ENCODE measurements at regions not wholly inside any gene's neighbourhood (a gene's known extent, or its start where the extent isn't known, plus 50 kb on each side); places are given as distances from the start of the nearest gene placed in this dataset.

GRCh38 chr16:51355195-51355594 is 204.1 kb upstream of the SALL1 start:
- no peak for DNase-seq

DNA sequence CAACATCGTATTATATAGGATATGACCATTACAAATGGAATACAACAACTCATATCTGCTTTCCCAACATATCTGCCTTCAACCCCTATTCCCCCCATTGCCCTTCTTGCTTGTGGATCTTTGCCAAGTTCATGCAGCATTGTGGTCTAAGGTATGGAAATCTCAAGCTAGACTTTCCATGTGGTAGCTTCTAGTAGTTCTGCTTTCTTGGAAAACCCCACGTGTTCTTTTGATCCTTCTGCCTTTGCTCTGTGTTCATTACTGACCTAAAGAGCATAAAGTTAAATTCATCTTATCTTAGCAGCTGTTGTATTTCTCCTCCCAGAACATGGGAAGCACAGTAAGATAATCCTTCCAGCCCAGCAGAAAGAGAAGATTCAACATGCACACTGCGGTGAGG is 202.0 kb upstream of the SALL1 start:
- DNase-seq = no peak

- no peak for DNase-seq
Observed at GRCh38 chr16:51349626-51350025, 198.6 kb upstream of the SALL1 start.

DNA sequence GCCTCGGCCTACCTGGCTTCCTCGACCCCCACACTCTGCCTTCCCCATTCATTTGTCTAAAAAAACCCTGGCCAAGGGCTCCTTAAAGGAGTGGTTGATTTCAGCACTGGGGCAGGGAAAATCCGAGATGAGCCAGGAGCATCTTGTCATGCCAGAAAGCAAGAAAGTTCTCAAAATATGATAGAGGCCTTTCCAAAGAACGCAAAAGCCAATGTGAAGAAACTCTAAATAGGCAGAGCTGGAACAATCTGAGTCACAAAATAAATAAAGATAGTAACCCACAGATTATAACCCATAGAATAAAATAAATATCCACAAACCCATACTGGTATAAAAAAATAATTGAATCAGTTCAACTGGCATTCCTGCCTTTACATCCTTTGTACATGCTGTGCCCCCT is 192.3 kb upstream of the SALL1 start:
- no peak for DNase-seq

- no peak for DNase-seq
Observed at GRCh38 chr16:51341204-51341603, 190.1 kb upstream of the SALL1 start.

GRCh38 chr16:51337662-51338061 is 186.6 kb upstream of the SALL1 start:
- no peak for DNase-seq

- DNase-seq = no peak
Observed at GRCh38 chr16:51328733-51329132, 177.7 kb upstream of the SALL1 start.

GRCh38 chr16:51327001-51327400 is 175.9 kb upstream of the SALL1 start:
- no peak for DNase-seq

DNA sequence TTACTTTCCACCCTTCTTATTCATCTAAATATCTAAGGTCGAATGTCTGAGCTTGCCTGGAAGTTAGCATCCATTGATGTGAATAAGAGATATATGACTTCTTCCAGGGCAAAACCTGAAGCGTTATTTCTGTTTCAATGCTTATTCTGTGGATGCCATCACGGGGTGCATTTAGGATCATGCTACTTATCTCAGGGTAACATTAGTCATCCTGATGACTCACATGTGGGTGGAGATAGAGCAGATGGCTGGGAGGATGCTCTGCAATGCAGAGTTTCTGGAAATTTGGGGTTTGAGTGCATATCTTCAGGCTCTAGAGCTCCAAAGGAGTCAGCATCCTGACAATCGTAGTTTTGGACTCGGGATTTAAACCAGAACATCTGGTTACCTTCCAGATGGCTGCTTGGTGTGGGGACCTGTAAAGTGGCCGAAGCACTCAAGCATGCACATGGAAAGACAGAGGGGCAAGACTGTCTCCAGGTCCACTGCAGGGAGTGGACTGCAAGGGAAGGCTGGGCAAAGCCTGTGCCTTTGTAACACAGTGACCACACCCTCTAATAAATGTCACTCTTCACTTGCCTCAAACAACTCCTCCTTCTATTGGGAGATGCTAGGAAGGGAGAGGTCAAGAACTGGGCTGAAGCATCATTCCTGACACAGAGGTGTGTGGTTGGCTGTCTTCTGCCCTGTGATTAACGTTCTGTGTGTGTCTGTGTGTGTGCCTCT is 175.2 kb upstream of the SALL1 start:
- no peak for DNase-seq

GRCh38 chr16:51321251-51321650 is 170.2 kb upstream of the SALL1 start:
- no peak for DNase-seq

DNA sequence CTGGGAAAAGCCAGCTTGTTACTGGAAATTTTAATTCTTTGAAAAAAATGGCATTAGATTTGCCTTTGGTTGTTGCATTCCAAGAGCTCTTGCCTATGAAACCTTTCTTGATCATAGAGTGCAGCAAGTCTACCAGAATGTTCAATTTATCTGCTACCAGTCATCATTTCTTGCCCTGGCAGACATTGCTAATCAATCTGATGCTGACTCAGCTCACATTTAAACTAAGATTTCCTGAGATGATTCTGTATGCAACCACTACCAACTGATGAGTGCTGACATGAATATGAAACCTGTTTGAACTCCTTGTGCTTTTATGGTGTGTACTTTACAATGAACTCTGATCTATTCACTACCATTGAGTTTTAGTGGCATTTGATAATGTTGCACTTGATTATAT is 166.5 kb upstream of the SALL1 start:
- DNase-seq = no peak

- no peak for DNase-seq
Observed at GRCh38 chr16:51313198-51313597, 162.1 kb upstream of the SALL1 start.

DNA sequence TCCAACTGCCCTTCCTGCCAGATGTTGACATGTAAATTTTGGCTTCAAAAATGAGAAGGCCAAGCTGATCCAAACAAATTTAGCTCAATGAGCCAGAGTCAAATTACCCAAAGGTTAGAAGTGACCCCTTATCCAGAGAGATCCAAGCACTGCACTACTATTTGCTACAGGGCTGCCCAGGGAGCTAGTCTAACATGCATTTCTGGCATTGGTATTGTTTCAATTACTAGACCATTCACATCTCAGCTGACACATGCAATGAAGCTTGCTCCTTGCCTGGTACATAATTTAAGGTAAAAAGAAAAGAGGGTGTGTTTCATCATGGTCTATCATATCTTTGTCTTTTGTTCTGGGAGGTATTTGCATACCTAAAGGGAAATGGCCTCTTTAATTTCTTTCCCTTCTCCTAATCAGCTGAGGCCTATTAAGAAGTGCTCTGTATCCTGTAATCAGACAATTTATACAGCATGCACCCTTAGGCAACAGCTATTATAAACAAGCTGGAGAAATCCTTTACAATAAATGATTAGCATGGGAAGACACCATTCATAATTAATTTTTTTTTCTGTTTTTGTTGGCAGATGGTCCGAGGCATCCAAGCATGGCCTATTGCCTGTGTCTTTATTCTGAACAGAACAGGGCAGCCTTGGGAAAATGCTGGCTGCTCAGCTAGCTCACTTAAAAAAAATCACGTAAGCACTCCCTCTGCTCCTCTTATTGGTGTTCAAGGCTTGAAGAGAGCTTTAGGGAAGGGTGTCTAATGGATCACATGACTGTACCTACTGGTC is 161.5 kb upstream of the SALL1 start:
- DNase-seq = no peak

- DNase-seq = no peak
Observed at GRCh38 chr16:51310159-51310558, 159.1 kb upstream of the SALL1 start.

DNA sequence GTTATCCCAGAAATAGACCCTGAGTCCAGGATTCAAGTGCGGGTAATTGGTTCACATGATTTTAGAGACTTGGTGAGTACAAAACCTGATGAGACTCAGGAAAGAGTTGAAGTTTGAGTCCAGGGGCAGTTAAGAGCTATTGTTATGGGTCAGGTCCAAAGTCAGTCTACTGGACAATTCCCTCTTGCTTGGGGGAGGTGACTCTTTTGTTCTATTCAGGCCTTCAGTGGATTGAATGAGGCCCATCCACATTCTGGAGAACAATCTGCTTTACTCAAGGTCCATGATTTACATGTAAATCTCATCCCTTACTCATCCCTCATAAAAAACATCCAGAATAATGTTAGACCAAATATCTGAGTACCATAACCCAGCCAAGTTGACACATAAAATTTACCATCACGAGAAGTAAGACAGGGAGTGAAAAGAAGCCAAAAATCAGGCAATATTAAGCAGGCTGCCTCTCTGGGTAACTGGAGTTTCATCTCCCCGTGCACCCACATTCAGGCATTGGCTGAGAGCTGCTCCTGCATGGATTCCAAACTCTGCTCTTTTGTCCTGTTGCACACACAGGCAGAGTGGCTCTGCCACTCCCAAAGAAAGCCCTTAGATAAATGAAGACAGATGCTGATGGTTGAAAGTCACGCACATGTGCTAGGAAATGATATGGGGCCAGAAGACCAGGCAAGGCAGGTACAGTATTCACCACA is 156.0 kb upstream of the SALL1 start:
- DNase-seq = no peak

DNA sequence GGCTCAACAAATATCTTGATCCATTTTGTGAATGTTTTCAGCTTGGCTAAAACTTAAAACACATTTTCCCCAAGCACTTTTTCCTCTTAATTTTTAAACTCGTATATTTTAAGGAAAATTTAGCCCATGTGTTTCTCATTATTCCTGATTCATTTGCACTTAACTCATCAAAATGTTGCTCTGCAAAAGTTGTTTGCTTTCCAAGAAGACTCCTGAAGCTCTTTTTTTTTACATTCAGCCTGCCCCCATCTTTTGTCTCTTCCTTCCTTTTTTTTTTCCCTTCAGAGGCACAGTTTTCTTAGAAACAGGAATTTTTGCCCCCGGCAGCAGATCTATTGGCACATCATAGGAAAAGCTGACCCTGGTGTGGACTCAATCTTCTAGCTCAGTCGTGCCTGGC is 155.0 kb upstream of the SALL1 start:
- DNase-seq = no peak

- no peak for DNase-seq
Observed at GRCh38 chr16:51305337-51305736, 154.3 kb upstream of the SALL1 start.

GRCh38 chr16:51302042-51302441 is 151.0 kb upstream of the SALL1 start:
- DNase-seq = no peak

GRCh38 chr16:51298800-51299199 is 147.7 kb upstream of the SALL1 start:
- DNase-seq = no peak

- DNase-seq = no peak
Observed at GRCh38 chr16:51290442-51291285, 139.6 kb upstream of the SALL1 start.

DNA sequence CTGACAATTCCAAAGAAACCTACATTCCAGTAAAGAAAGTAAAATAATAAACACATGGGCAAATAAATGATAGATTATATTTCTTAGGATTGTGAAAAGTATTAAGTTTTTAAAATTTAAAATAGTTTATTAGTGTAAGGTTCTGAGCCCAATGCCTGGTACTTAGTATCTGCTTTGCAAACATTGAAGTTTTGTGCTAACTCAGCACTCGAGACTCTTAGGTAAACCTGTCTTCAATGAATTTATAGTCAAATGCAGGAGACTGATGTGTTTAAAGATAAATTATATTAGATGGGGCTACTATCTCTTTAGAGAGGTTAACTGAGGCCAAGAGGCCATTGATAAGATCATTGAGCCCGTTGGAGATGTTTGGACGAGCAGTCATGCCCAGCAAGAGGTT is 138.3 kb upstream of the SALL1 start:
- no peak for DNase-seq

- DNase-seq = no peak
Observed at GRCh38 chr16:51287121-51287755, 136.2 kb upstream of the SALL1 start.
